Fibroblast of the aortic adventitia (primary cell): ENCODE measurements at regions not wholly inside any gene's neighbourhood (a gene's known extent, or its start where the extent isn't known, plus 50 kb on each side); places are given as distances from the start of the nearest gene placed in this dataset.

Experiments used
- DNase-seq: peaks from one replicate; pipeline ENCODE4 v3.0.0-alpha.2; 2010; ENCODE audit warnings: low read depth
- H3K4me3 ChIP-seq: 2 replicates; pipeline ENCODE4 v1.5.1; 2011; ENCODE audit warnings: low read depth, mild to moderate bottlenecking, control low read depth, low read length, moderate library complexity
- TF ChIP-seq, protein P1 (sequence below): IDR thresholded peaks from 2 replicates; pipeline ENCODE4 v1.5.1; 2011; ENCODE audit warnings: mild to moderate bottlenecking, low read length, control low read depth, inconsistent platforms; ENCODE audit not compliant: insufficient read depth

DNA sequence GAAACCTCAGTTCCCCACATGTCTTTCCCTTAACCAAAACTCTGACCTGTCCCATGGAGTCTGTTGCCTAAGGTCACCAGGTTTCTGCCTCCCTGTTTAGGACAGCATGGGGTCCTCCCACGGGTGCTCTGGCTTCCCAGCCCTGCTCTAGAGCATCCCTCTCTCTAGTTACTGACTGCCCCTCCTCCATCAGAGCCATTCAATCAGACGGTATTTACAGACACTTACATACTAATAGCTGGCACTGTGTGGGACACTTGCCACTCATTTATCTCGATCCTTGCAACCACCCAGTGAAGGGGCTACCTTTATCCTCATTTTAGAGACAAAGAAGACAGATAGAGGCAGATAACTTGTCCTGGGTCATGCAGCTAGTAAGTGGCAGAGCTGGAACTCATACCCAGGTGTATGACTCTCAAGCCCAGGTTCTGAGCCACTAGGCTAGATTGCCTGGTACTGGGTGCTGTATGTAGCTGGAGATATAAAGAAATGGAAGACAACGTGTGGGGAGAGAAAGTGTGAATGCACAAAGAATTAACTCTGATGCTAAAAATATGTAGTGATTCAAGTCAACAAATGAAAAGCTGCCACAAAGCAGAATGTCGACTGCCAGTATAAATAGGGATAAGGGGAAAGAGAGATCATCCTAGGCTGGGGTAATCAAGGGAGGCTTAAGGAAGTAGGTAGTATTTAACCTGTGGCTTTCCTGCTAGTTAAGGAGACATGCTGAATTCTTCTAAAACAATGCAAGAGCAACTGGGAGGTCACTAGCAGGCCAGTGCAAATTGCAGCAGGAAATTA is 52.5 kb upstream of the PDE8B start:
- DNase-seq = no peak
- H3K4me3 ChIP-seq = no peak overlapping the region
- TF ChIP-seq, protein P1, sequence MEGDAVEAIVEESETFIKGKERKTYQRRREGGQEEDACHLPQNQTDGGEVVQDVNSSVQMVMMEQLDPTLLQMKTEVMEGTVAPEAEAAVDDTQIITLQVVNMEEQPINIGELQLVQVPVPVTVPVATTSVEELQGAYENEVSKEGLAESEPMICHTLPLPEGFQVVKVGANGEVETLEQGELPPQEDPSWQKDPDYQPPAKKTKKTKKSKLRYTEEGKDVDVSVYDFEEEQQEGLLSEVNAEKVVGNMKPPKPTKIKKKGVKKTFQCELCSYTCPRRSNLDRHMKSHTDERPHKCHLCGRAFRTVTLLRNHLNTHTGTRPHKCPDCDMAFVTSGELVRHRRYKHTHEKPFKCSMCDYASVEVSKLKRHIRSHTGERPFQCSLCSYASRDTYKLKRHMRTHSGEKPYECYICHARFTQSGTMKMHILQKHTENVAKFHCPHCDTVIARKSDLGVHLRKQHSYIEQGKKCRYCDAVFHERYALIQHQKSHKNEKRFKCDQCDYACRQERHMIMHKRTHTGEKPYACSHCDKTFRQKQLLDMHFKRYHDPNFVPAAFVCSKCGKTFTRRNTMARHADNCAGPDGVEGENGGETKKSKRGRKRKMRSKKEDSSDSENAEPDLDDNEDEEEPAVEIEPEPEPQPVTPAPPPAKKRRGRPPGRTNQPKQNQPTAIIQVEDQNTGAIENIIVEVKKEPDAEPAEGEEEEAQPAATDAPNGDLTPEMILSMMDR = no peak

DNA sequence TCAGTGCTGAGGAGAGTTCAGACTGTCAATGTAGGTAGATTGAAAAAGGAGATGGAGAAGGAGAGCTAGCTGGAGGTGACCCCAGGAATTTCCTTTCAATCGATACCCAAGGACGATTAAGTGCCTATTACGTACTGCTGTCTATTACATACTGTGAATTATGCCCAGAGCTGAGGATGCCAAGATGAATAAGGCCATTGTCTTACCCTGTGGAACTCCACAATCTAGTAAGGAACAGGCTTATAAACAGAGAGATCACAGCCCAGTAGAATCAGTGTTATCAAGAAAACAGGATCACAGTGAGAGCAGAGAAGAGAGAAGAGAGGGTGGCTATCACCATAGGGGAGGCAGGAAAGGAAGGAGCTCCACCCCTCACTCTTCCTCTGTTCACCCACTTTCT is 54.1 kb upstream of the PDE8B start:
- TF ChIP-seq, protein P1 = no peak
- no peak for DNase-seq
- no peak overlapping the region for H3K4me3 ChIP-seq

DNA sequence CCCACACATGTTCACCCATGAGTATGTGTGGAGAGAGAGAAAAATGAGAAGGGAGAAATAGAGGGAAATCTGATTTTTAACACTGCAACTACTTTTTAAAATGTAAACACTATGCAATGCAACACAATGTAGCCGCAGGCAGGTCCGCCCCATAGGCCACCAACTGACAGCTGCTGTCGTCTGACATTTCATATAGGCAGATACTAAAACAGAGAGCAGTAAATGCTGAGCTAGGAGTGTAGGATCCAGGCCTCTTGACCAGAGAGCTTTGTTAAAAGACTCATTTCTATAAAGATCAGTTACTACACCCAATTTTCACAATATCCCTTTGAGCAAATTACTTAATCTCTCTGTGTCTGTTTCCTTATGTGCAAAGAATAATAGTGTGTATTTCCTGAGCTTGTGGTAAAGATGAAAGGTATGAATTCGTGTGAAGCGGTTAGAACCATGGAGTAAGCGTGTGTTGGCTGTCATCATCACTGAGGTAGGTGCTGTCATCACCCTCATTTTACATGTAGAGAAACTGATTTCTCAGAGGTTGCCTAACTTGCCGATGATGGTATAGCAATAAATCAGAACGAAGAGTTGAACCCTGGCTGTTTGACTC is 55.2 kb upstream of the PDE8B start:
- TF ChIP-seq, protein P1 = no peak
- no peak for DNase-seq
- H3K4me3 ChIP-seq = no peak overlapping the region

DNA sequence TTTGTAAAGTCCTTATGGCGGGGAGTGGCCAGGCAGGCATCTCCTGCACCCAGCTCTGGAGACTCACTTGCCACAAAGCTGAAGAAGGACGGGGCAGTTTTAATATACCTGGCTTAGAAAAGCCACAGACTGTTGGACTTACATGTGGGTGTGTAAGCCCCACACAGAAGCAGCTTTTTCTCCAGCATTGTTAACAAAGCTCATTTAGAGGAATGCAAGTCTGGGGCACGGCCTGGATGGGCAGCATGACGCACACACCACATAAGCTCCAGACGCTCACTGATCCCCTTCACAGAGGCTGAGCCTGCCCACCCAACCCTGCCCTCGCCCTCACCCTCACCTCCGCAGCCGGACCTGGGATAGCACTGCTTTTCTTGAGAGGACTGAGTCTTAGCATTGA is 58.0 kb upstream of the PDE8B start:
- DNase-seq = no peak
- TF ChIP-seq, protein P1 = no peak
- H3K4me3 ChIP-seq = no peak overlapping the region

DNA sequence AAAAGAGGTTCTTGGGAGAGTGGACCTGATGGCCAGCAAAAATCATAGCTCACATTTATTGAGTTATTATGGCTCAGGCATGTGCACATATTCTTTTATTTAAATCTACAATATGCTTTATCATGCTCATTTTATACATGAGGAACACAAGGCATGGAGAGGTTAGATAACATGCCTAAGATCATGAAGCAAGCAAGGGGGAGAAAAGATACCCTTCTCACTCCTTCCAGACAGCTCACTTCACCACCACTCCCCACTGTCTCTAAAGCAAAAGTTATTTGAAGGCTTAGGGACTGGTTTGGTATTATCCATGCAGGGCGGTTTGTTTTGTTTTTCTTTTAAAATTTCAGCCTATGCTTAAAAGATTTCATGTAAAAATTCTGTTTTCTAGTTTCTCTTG is 59.0 kb upstream of the PDE8B start:
- TF ChIP-seq, protein P1 = no peak
- DNase-seq = no peak
- H3K4me3 ChIP-seq = no peak overlapping the region

DNA sequence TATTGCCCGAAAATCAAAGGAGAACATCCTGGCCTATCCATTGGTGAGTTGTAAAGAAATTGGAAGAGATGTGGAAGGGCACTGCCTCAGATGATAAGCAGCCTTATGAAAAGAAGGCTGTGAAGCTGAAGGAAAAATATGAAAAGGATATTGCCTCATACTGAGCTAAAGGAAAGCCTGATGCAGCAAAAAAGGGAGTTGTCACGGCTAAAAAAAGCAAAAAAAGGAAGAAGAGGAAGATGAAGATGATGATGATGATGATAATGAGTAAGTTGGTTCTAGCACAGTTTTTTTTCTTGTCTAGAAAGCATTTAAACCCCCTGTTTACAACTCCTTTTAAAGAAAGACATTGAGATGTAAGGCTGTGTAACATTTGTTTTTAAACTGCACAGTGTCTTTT is 59.8 kb upstream of the ZBED3 start:
- TF ChIP-seq, protein P1 = no peak
- no peak for DNase-seq

More for the DNA sequence above, 59.8 kb upstream of the ZBED3 start:
- no peak overlapping the region for H3K4me3 ChIP-seq
